ENCODE measurements at regions not wholly inside any gene's neighbourhood (a gene's known extent, or its start where the extent isn't known, plus 50 kb on each side); places are given as distances from the start of the nearest gene placed in this dataset.

GRCh38 chr11:104830508-104830907 is 67.8 kb downstream of the CASP12 start:
- TF ChIP-seq CTCF (IDR thresholded peaks at IDR 0.05) (no peak), POLR2A (IDR thresholded peaks at IDR 0.05) (no peak), EP300 (IDR thresholded peaks at IDR 0.05) (no peak), POLR2AphosphoS5 (IDR thresholded peaks at IDR 0.05) (no peak)

All from stomach (tissue), 4 donors.